Putamen (tissue), 1 donor: ENCODE measurements at regions not wholly inside any gene's neighbourhood (a gene's known extent, or its start where the extent isn't known, plus 50 kb on each side); places are given as distances from the start of the nearest gene placed in this dataset.
"Not testable (repeated sequence)": the region's sequence is repeated elsewhere in the genome, so short reads cannot be mapped to it uniquely, and the experiment has no call there.

Experiments
- DNase-seq: peaks from one replicate; pipeline ENCODE4 v3.0.0-alpha.2; 2016; ENCODE audit warnings: low spot score

GRCh38 chr7:136325578-136325977, 348.4 kb upstream of the MTPN start:
- no peak for DNase-seq

- DNase-seq = no peak
Observed at GRCh38 chr7:136325027-136325426, 347.9 kb upstream of the MTPN start.

GRCh38 chr7:136324073-136324704, 347.0 kb upstream of the MTPN start:
- no peak for DNase-seq

GRCh38 chr7:136312592-136312991, 335.4 kb upstream of the MTPN start:
- DNase-seq = no peak

GRCh38 chr7:136309407-136309806, 332.2 kb upstream of the MTPN start:
- no peak for DNase-seq

- no peak for DNase-seq
Observed at GRCh38 chr7:136308230-136308629, 331.1 kb upstream of the MTPN start.

- DNase-seq = no peak
Observed at GRCh38 chr7:136303162-136303561, 326.0 kb upstream of the MTPN start.

- DNase-seq = no peak
Observed at GRCh38 chr7:136302049-136302448, 324.9 kb upstream of the MTPN start.

- no peak for DNase-seq
Observed at GRCh38 chr7:136294977-136295376, 317.8 kb upstream of the MTPN start.

- no peak for DNase-seq
Observed at GRCh38 chr7:136293841-136294391, 316.8 kb upstream of the MTPN start.

GRCh38 chr7:136293272-136293671, 316.1 kb upstream of the MTPN start:
- no peak for DNase-seq

GRCh38 chr7:136292365-136292764, 315.2 kb upstream of the MTPN start:
- no peak for DNase-seq

- no peak for DNase-seq
Observed at GRCh38 chr7:136290351-136290750, 313.2 kb upstream of the MTPN start.

GRCh38 chr7:136278057-136278456, 300.9 kb upstream of the MTPN start:
- no peak for DNase-seq

GRCh38 chr7:136275794-136276193, 298.6 kb upstream of the MTPN start:
- DNase-seq = no peak

- DNase-seq = no peak
Observed at GRCh38 chr7:136274636-136275345, 297.6 kb upstream of the MTPN start.

- no peak for DNase-seq
Observed at GRCh38 chr7:136272934-136273333, 295.8 kb upstream of the MTPN start.

GRCh38 chr7:136267822-136268221, 290.7 kb upstream of the MTPN start:
- no peak for DNase-seq

GRCh38 chr7:136266457-136266856, 289.3 kb upstream of the MTPN start:
- no peak for DNase-seq

- not testable (repeated sequence) for DNase-seq
Observed at GRCh38 chr7:136264304-136264703, 287.1 kb upstream of the MTPN start.

GRCh38 chr7:136263112-136263860, 286.1 kb upstream of the MTPN start:
- not testable (repeated sequence) for DNase-seq

GRCh38 chr7:136260591-136260990, 283.4 kb upstream of the MTPN start:
- not testable (repeated sequence) for DNase-seq

GRCh38 chr7:136259074-136259473, 281.9 kb upstream of the MTPN start:
- no peak for DNase-seq
